NCI-H1436 (cell line): ENCODE measurements at regions not wholly inside any gene's neighbourhood (a gene's known extent, or its start where the extent isn't known, plus 50 kb on each side); places are given as distances from the start of the nearest gene placed in this dataset.
"Not testable (repeated sequence)": the region's sequence is repeated elsewhere in the genome, so short reads cannot be mapped to it uniquely, and the experiment has no call there.

ENCODE experiments used
- DNase-seq: peaks from one replicate; lab custom pipeline; 2025; lab: John Stamatoyannopoulos, UW

DNA sequence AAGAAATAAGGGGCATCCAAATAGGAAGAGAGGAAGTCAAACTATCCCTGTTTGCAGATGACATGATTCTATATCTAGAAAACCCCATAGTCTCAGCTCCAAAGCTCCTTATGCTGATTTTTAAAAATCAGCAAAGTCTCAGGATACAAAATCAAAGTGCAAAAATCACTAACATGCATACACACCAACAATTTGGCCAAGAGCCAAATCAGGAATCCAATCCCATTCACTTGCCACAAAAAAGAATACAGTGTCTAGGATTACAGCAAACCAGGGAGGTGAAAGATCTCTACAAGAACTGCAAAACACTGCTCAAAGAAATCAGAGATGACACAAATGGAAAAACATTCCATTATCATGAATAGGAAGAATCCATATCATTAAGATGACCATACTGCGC is 155.8 kb upstream of the ARHGAP42 start:
- not testable (repeated sequence) for DNase-seq

DNA sequence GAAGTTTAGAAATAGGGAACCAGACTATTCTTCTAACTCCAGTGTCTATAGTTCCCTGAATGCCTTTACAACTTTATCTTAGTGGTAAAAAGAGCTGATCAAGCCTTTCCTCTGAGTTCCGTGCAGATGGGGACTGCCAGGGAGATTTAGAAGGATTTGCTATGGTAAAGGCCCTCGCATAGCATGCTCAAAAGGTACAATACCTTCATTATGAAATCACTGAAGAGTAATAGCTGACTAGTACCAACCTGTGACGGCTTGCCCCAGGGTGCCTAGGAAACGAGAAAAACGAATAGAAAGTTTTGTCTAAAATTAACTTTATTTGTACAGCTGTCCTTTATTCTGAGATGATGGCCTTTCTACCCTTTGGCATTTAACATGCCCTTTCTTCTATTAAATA is 150.1 kb upstream of the ARHGAP42 start:
- no peak for DNase-seq

DNA sequence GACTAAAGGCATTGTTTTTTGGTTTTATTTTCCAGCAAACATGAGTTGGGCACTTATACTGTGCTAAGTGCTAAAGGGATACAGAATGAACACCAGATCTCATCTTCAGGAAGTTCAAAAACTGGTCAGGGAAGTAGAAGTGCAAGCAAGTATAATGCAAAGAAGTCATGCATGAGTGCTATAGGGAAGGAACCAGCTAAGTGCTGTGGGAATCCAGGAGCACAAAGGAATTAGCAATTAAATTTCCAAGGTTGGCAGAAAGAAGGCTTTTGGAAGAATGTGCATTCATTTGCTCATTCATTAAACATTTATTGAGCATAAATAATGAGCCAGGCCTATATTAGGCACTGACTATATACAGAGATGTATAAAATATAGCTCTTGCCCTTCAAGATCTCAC is 143.7 kb upstream of the ARHGAP42 start:
- DNase-seq, result no peak

DNA sequence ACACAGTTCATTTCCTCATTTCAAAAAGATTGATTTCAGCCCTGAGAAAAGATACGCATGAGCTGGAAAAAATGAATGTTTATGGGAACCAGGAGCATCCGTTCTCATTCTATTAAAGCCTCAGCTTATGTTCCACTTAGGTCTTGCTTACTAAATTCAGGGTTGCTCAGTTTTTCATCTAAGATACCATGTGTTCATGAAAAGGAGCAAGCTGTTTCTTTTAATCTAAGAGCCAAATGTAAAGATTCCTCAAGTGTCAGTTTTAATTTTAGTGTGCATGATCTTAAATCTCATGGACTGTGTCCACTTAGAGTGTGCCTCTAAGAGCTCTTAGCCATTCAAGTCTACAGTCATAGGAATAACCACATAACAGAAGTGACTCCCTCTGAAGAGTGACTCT is 141.5 kb upstream of the ARHGAP42 start:
- DNase-seq, result no peak

DNA sequence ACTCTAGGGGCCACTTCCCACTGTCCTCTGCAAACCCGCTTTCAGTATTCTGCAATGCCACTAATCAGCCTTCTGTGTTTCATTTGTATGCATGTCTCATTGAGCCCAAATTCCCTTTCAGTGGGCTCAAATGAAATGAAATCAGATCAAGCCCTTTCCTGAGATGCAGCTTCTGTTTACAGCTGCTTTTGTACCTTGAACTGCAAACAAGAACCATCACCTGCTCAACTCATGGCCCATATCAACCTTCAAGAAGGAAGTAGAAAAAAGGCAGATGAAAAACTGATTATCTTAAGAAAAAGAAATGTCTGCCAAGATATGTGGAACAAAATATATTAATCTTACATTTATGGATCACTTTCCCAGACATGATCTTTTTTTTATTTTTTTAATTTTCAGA is 141.1 kb upstream of the ARHGAP42 start:
- peak; percentile 4 for DNase-seq

DNA sequence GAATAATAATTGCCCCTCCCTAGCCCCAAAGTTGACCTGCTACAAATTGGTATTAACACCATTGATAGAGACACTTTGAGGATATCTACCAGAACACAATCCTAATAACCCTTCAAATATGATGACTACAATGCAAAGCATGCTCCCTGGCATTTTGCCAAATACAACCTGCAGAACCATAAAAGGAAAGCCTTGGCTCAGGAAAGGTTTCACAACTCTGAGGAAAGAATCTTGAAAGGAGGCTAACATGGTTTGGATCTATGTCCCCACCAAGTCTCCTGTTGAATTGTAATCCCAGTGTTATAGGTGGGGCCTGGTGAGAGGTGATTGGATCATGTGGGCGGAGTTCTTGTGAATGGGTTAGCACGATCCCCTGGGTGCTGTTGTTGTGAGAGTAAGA is 140.4 kb upstream of the ARHGAP42 start:
- peak; percentile 10 for DNase-seq

DNA sequence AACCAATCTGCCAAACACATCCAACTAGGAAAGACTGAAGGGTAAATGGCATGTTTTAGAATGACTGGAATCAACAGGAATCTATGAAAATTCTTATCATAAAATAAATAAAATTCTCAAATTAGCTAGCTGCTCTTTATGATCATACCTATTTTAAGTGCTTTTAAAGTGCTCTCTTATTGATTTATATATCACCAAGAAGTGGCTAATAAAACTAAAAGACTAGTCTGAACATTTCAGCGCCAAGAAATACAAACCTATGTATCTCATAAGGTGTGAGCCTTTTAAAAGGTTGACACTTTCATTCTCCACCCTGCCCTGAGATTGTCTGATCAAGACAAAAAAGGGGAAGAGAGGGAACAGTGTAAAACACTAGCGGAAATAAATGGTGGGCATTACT is 136.8 kb upstream of the ARHGAP42 start:
- DNase-seq, result no peak

DNA sequence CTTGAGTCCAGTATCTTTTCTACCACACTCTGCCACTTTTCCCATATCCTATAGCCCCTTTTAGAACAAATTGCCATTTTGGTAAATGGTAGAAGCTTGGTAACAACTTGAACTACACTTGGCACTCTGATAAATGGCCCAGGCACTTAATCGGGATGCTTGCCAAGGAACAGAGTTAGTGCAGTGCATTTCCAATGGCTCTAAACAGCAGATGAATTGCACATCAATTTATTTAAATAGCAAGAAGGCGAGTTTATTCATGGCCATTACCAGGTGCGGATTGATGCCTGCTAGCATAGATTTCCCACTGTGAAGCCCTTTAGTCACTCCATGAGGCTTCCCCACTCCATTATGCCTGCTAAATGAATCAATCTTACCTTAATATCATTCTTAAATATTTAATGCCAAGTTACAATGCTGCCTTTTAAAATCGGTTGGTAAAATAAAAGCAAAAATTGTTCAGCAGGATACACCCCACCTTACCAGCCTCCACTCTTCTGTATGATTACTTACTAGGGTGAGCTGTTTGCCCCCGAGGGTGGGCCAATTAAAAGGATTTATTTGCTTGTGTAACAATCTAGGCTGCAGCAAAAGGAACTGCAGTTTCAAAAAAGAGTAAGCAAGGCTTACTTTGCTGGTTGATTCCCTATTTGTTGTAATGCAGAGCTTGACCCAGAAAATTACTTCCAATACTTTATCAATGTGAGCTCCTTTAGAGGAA is 136.0 kb upstream of the ARHGAP42 start:
- peak; percentile 61 for DNase-seq

DNA sequence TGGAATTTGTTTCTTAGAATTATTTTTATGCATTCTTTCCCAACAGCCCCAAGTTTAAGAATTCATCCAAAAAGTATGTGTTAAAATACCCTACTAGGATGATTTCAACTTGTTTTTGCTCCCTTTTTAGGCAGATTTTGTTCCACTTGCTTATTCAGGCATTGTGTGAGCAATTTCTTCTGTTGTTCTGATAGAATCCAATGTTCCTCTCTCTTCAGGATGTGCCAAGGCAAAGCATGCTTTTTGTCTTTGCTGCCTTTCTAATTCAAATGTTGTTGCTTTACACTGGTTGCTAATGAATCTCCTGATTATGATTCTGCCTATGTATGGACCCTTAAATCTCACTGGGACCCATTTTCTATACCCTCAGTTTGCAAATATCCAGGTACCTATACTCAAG is 131.2 kb upstream of the ARHGAP42 start:
- DNase-seq, result no peak

DNA sequence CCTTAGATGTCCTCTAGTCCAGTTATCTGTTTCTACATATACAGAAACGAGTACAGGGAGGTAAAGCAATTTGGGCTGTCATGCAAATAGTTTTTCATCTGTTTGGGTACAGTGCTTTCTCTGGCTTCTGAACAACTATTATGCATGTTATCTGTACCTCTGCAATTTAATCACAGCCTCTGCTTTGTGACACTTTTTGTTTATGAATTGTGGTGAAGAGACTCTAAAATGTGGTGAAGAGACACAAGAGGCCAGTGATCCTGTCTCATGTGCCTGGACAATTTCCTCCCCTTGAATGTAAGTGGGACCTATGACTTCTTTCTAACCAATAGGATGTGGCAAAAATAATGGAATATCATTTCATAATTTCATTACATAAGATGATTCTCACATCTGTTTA is 130.3 kb upstream of the ARHGAP42 start:
- no peak for DNase-seq

DNA sequence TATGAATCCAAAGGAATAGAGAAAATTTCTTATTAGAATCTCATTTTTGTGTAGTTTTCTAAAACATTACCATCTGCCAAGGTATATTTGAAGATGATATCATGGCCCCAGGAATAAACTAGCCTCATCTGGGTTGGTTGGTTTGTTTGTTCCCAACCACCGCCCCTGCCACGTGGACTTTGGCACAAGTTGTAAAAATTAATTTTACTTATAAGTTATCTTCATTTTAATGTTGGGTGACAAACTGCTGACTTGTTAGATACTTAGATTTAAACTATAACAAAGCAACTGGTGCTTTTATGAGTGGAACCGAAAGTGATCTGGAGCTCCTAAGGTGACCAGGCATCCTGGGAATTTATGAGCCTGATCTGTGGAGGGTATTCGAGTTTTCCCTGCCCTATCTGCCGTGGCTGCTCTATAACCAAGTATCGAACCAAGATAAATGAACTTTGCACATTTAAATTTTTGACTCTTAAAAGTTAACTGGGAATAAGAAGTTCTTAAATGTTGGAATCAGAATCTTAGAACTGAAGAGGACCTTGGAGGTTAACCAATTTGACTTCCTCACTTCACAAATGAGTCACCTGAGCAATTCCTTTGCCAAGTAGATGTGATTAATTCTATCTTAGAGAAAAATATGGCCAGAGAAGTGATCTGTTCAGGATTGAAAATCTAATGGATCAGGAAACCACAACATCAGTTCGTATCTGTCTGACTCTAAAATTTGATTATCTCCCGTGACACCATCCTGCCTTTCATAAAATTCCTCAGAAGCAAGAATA is 129.1 kb upstream of the ARHGAP42 start:
- DNase-seq, result no peak

DNA sequence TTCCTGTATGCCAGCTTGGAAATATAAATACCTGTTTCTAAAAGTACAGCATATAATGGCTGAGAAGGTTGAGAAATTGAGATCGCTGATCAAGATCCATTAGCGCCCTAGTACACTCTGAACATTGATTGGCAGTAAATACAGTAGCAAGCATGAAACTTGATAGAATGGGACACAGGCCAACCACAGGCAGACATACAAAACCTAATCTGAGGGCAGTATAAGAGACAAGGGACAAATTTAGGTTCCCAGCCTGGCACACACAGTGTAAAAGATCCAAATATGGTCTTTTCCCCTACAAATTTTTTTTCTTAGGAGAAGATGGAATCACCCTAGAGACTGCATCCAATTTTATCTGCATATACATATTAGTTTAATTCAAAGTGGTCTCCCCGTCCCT is 126.5 kb upstream of the ARHGAP42 start:
- no peak for DNase-seq

DNA sequence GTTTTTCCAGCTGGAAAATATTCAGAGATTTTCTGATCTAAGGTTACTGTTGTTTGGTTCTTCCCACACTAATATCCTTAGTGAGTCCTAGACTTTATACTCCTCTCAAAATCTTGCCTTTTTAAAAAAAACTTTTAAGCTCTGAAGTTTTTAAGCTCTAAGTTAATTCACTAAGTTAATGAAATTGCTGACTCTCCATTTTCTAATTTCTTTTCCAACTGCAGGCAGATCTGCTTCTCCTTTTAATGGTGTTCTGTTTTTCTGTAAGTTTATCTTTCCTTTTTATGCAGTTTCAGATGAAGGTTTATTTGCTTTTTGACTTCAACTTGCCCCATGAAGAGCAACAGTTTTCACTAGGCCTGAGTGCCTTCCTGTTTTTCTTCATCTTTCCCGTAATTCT is 125.8 kb upstream of the ARHGAP42 start:
- DNase-seq, result no peak

DNA sequence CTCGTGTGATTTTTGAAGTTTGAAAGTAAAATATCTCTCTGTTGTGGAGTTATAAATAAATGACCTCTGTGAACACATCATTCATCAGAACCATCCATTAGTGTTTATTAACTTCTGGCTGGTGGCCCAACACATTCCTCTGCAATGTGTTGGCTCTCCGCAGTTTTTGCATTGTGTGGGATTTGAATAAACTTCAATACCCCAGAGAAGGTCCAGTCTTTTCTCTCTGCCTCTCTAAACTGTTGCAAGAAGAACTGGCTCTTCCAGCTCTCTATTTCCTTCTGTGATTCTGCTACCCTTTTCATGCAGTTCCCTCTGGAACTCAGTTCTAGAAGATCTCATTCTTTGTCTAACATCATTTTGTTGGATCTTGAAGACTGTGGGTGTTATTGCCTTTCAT is 125.0 kb upstream of the ARHGAP42 start:
- DNase-seq, result no peak

DNA sequence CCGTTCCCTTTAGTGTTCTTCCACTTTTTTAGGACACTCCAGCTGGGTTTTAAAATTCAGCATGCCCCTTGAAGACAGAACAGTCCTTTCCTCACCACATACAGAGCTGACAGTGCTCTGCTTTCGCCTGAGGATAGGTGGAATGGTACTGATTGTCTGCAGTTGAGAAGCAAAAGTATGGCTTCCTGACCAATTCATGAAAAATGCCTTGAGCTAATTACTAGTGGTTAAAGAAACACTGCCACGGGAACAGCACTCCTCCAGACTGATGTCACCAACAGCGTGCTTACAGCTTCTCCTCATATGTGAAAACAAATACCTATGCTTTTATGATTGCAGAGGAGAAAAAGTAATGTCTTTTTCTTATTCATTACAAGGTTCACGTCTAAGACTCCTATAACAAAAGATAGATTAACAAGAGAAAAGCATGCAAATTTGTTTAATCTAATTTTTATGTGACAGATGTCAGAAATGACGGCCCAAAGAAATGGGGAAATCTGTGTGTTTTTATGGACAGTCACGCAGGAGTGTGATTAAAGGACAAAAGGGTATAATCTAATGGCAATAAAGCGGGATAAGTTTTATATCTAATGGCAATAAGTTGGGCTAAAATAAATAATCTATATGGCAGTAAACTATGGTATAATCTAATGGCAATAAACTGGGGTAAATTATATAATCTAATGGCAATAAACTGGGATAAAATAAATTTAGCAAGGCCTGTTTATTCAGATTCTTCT is 123.4 kb upstream of the ARHGAP42 start:
- no peak for DNase-seq

DNA sequence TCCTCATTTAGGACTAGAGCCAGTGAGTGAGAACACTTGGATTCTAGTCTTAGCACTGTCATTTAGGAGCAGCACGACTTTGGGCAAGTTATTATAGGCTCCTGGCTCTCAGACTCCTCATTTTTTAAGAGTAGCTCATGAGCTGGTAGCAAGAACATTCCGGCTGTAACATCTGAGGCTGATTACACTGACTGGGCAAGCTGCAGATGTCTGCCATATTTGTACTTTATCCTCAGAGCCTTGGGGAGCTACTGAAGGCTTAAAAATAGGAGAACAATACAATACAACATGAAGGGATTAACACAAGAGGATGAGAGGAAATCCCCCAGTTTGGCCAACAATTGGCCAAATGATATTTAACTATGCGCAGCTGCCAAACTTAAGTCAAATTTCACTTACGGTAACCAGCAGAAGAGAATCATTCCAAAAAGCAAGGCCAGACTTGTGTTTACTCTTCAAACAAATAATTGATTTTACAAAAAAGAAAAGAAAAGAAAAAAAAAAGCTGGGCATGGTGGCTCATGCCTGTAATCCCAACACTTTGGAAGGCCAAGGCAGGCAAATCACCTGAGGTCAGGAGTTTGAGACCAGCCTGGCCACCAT is 113.1 kb upstream of the ARHGAP42 start:
- no peak for DNase-seq

DNA sequence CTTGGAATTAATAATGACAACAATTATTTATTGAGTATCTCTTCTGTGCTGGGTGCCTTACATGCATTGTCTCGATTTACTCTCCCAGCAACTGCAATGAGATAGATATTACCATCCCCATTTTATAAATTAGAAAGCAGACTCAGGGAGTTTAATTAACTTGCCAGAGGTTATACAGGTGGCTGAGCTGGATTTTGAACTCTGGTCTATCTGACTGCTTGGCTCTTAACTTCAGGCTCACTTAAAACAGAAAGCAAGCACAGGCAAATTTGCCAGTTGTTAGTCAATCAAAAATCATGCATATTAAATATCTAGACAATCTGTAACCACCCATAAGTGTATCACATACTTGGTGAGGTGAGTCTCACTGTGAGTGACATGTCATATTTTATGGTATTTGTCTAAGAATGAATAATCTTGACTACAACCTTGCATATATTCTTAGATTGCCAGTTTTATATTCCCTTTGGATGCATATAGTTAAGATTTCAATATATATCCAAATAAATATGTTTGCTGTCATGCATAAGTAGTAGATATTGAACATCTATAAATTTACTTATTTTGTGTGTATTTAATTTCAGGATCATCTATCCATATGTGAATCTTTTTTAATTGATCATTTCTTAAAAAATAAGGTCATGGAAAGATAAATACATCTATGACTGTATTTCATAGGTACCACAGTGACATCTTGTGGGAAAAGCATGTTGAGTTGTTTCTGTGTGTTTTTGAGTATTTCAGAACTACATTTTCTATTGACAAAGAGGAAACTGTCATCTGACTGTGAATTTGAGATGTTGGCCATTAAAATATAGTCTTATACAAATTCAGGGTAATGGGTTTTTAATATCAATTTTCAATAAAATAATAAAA is 112.0 kb upstream of the ARHGAP42 start:
- peak; percentile 40 for DNase-seq

DNA sequence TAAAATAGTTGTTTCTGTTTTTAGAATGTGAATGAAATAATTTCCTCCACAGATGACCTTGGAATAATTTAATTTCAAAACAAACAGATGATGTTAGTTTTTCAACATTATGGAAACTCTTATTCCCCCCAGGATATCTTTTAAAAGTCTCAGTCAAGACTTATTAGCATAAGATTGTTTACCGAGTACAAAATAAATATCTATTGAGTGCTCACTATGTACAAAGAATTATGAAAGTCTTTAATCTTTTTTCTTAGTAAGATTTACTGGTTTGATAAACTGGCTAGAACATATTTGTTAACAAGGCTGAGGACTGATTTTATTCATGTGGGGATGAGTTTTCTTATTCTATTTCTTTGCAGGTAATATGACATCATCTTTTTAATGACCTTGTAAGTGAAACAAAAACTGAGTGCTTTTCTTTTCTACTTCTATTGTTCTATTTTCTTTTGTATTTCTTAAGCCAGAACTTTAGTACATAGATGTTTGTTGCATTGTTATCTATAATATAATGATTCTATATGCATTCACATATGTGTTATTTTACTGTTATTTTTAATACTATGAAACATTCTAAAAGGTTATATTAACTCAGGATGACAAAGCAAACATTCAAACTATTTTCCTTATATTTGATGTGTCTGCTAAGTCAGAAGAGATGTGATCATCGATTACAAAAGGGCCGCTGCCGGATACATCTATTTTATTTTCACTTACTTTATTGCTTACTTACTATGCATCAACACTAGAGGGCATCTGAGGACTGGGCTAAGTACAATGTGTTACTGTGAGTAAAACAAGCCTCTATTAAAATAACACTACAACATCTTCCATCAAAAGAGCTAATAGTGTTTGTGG is 111.0 kb upstream of the ARHGAP42 start:
- DNase-seq, result peak; percentile 53

DNA sequence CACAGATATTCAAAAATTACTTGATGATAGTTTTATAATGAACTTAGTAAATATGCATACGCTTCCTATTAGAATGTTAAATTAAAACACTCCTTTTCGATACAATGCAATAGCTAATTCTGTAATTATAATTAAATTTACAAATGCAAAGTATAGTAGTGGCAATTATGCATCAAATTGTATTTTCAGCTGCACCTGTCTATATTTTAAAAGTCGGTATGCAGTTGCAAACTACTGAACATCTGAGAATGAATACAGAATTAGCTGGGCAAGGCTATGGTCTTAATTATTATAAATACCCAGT is 110.4 kb upstream of the ARHGAP42 start:
- no peak for DNase-seq

DNA sequence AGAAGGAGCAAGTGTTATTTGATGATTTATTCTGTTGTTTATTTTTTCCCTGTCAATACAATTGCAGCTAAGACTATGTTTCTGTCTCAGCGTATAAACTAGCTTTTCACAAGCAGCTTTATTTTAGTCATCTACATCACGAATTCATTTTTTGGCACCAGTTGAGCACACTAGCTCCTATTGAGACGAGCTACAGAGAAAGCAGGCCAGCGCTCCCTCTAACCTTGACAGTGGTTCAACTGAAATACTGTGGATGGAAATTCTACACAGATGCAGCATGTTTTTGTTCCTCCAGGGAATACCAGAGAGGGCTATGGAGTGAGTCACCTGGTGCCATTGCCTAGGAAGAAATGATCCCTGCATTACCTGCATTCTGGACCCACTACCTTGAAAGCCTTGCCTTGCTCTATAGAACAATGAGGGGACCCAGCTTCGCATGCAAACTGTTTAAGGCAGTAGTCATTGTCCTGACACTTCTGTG is 108.2 kb upstream of the ARHGAP42 start:
- DNase-seq, result no peak

DNA sequence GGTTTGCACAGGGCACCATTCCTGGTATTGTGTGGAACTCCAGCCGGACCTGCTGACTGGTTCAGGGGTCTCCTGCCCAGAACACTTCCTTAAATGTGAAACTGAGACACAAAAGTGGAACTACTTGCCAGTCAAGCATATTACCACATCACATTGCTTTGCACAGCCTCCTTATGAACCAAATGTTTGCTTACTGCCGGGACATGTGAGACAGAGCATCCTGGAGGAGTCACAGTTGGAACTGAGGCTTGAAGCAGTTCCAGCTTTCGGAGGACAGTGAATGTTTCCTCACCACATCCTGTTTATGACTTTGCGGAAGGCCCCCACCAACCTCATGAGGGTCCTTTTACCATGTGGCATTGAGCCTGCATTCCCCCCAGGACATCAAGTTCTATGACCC is 105.8 kb upstream of the ARHGAP42 start:
- no peak for DNase-seq
